HG02678 (cell line): ENCODE measurements at regions not wholly inside any gene's neighbourhood (a gene's known extent, or its start where the extent isn't known, plus 50 kb on each side); places are given as distances from the start of the nearest gene placed in this dataset.

ENCODE experiments used
- ATAC-seq: cut with Tn5 transposase; IDR thresholded peaks from one replicate; pipeline ENCODE4 v1.9.1; 2021; ENCODE audit warnings: mild to moderate bottlenecking, moderate library complexity; ENCODE audit not compliant: unreplicated experiment

GRCh38 chr2:144248350-144249034 lies 271.4 kb downstream of the ZEB2 start:
- no peak for ATAC-seq

DNA sequence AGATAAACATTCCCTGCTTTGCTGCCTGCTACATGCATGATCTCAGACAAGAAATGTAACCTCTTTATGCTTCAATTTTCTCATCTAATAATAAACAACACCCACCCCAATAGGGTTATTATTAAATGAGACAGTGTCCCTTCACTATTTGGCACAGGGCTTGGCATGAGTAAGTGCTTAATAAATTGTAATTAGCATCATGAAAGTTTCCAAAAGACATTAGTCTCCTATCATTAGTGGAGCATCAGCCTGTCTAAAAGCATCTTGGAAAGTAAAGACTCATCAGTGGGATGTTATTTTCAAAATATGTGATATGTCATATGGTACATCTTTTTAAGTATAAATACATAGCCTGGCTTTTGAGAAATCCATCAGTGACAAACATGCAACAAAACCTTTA lies 275.0 kb downstream of the ZEB2 start:
- ATAC-seq, result no peak

DNA sequence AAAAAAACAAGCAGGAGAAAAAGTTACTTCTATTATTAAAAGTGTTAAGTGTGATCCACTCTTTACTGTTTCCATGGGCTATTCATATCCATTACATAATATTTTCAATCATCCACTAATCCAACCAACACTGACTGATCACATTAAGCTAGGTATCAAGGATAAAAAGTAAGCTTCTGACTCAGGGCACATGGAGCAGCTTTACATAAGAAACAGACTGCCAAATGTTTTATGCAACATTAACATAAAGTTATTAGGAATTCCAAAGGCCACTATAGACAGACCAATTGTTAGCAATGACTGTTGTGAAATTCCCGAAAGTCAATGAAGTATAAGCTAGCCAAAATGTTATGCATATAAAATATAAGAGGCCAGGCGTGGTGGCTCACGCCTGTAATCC lies 277.6 kb downstream of the ZEB2 start:
- no peak for ATAC-seq

DNA sequence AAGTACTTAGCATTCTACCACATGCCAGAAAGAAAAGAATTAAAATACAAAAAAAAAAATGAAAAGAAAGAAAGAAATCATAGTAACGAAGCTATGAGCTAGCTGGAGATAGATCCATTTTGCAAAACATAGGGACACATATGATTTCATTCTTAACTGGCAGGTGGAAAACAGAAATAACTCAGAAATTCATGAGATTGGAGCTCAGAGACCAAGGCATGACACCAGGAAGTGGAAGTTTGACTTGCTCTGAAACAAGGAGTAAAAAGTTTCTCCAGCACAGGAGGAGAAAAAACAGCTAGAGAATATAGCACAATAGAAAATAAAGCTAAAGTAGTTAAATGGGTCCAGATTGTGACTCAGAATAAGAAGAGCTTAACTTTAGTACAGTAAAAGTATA lies 278.1 kb downstream of the ZEB2 start:
- no peak for ATAC-seq

- ATAC-seq, result peak; percentile 91
These were observed 279.1 kb downstream of the ZEB2 start for GRCh38 chr2:144240656-144241339.

GRCh38 chr2:144239726-144240125 lies 280.2 kb downstream of the ZEB2 start:
- no peak for ATAC-seq

DNA sequence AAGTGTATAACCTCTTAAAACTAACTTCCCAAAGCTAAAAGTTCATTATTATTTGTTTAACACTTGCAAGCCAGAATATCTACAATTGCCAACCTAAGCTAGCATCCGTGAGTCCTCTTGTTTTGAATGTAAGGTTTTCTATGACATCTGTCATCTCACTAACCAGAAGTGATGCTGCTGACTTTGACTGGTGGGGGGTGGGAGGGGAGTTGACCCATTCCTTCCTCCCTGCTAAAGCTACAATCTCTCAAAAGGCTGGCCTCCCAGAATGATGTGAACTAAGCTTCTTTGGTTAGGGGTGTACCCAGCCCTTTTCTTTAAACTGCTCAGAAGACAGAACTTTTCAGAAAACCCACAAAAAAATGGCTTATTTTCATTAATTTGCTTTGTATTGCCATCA lies 280.6 kb downstream of the ZEB2 start:
- ATAC-seq, result no peak

DNA sequence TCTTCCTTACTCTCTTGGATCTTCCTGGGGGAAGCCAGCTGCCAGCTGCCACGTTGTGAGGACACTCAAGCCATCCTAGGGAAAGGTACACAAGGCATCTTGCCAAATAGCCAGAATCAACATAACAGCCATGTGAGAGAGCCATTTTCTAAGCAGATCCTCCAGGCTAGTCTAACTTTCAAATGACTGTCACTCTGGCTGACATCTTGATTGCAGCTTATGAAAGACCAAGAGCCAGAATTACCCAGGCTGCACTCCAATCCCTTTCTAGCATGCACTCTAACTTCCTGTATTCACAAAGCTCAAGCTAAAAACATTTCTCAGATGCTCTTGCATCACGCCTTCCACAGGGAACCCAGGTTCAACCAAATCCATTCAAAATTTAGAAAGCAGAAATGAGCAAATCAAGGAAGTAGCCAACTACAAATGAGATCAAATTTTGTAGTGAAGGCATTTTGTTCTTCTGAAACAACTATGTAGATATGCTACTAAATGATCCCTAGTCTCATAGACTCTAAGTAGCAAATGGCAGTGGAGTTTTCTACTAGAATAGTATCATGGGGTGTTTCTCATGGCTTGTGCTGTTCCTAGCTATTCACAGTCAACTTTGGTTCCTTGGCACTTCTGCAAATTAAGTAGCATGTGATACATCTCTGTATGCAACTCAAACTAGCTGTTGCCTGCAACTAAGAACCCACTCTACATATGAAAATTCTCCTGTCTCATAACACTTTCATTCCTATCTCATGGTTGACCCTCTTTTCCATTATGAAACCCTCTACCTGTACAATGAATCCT lies 281.9 kb downstream of the ZEB2 start:
- no peak for ATAC-seq

- ATAC-seq, result no peak
These were observed 282.8 kb downstream of the ZEB2 start for GRCh38 chr2:144237108-144237507.

- ATAC-seq, result no peak
These were observed 284.9 kb downstream of the ZEB2 start for GRCh38 chr2:144235050-144235449.

- no peak for ATAC-seq
These were observed 285.4 kb downstream of the ZEB2 start for GRCh38 chr2:144234542-144234871.

DNA sequence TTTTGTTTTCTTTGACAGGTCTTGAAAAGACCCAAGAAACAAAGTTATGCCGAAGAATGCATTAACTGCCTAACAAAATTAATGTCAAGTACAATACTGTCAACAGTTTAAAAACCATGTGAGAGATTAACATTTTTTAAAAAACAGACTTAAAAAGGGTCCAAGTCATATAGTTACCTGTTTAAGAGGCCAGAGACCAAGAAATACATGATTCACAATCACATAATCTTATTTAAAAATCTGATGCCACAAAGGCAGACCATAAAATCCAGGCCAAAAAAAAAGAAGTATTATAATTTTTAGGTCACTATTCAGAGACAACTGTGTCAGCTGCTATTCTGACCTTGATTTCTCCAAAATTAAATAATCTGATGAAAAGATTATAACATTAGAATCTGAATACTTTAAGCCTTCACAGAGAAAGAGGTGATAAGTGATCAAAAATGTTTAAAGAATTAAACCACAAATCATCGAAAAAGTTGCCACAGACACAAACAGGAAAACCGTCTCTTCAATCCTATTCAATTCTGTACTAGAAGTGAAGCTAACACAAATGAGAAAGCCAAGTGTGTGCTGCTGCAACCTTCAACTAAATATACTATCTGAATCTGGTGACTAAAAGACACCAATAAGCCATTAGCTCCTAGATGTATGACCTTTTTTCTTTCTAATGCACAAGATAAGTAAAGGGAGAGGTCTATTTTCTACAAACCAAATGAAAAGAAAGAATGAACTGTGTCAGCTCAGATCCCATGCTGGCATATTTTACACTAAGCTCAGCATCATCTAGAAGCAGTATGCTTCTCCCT lies 286.0 kb downstream of the ZEB2 start:
- ATAC-seq, result no peak

DNA sequence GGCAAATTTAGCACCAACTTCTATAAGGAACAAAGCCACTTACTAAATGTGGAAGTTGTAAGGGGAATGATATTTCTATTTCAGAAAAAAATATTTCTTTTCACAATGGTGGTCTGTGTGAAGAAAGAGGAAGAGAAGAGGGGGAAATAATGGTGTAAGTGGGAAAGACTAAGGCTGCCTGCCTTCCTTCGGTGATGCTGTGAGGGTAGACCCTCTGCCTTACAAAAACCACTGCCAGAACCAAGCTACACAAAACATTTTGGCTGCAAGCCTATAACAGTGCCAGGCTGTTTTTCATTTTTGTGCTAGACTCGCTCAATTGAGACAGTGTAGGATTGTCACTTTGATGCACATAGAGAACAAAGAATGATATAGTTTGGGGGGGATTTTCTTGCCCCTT lies 286.6 kb downstream of the ZEB2 start:
- no peak for ATAC-seq

- no peak for ATAC-seq
These were observed 289.4 kb downstream of the ZEB2 start for GRCh38 chr2:144230448-144231085.

- ATAC-seq, result no peak
These were observed 289.9 kb downstream of the ZEB2 start for GRCh38 chr2:144230033-144230432.

DNA sequence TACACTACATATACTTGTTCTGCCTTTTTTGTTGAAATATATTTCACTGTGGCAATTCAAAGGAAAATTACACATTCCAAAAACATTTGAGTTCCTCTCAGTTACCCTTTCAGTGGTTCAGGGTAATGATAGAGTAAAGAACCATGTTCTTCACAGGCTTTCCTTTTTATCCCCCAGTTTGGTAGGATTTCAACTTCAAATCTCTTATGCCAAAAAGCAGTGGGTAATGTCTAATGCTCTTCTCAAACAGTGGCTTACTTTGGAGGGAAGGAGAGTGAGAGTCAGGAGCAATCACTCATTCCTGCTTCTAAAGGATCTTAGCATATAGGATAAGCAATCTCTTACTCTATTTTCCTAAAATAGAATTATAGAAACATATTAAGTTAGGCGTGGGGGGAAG lies 290.6 kb downstream of the ZEB2 start:
- ATAC-seq, result no peak

GRCh38 chr2:144227427-144228105 lies 292.4 kb downstream of the ZEB2 start:
- no peak for ATAC-seq

DNA sequence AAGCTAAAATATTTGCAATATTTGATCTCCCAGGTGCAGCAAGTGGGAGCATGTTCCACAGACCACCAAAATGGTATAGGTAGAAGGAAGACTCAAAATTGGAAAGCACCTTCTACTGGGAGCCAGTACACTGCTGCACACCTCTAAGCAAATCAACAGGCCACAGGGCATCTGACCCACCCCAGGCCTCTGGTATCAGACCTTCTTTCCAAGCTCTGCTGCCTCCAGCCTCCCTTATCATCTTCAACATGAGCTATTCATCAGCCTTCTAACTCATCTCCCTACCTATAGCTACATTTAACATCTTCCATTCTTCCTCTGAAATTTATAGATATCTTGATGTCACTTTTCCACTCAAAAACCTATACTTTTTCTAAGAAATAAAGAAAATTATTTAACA lies 294.8 kb downstream of the ZEB2 start:
- ATAC-seq, result no peak

GRCh38 chr2:144224472-144224871 lies 295.4 kb downstream of the ZEB2 start:
- ATAC-seq, result no peak

DNA sequence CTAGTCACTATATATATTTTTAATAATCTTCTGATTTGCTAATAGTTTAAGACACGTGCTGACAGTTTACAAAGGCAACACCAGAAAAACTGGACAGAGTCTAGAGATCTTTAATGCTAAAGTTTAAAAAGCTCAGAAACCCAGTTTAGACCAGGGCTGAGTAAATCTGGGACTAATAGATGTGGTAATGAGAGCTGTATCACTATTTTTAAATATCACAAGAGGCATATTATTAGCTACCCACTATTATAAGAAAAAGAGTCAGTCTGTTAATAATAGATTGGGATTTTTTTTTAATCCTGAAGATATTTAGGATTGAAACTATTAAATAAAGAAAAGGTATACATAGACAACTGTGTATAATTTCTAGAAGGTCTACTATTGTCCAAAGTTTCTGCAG lies 299.9 kb downstream of the ZEB2 start:
- no peak for ATAC-seq
